NB4 (cell line): ENCODE measurements at regions not wholly inside any gene's neighbourhood (a gene's known extent, or its start where the extent isn't known, plus 50 kb on each side); places are given as distances from the start of the nearest gene placed in this dataset.

Experiments
- DNase-seq: peaks from one replicate; pipeline ENCODE4 v3.0.0; 2010; ENCODE audit warnings: low read depth
- H3K4me3 ChIP-seq: one replicate; pipeline ENCODE4 v1.5.1; 2011; ENCODE audit warnings: mild to moderate bottlenecking, low read depth, low read length, moderate library complexity
- CTCF ChIP-seq: IDR thresholded peaks from one replicate; pipeline ENCODE4 v1.5.1; 2012; ENCODE audit warnings: low read depth, low read length
- MAX ChIP-seq: IDR thresholded peaks from 2 replicates; pipeline ENCODE4 v1.6.1; 2011; ENCODE audit warnings: low read depth, low read length
- MYC ChIP-seq: IDR thresholded peaks from 2 replicates; pipeline ENCODE4 v1.6.1; 2011; ENCODE audit warnings: low read depth, low read length
- POLR2A ChIP-seq: IDR thresholded peaks from 2 replicates; pipeline ENCODE4 v1.6.1; 2011; ENCODE audit warnings: mild to moderate bottlenecking; ENCODE audit not compliant: insufficient read length; ENCODE audit errors: extremely low read depth

GRCh38 chr11:11089805-11090204 lies 232.0 kb upstream of the ZBED5 start:
- DNase-seq = no peak
- TF ChIP-seq POLR2A (no peak), MYC (no peak), MAX (no peak), CTCF (no peak)
- H3K4me3 ChIP-seq = no peak overlapping the region

- TF ChIP-seq MYC (no peak), CTCF (no peak), MAX (no peak), POLR2A (no peak)
- no peak overlapping the region for H3K4me3 ChIP-seq
- no peak for DNase-seq
Observed at GRCh38 chr11:11086979-11087378, 229.1 kb upstream of the ZBED5 start.

- no peak for DNase-seq
- no peak overlapping the region for H3K4me3 ChIP-seq
- TF ChIP-seq MAX (no peak), MYC (no peak), CTCF (no peak), POLR2A (no peak)
Observed at GRCh38 chr11:11085580-11085979, 227.7 kb upstream of the ZBED5 start.

- no peak for DNase-seq
- TF ChIP-seq POLR2A (no peak), CTCF (no peak), MAX (no peak), MYC (no peak)
- no peak overlapping the region for H3K4me3 ChIP-seq
Observed at GRCh38 chr11:11084337-11084736, 226.5 kb upstream of the ZBED5 start.

- H3K4me3 ChIP-seq = no peak overlapping the region
- TF ChIP-seq POLR2A (no peak), MYC (no peak), CTCF (no peak), MAX (no peak)
- DNase-seq = no peak
Observed at GRCh38 chr11:11083441-11083840, 225.6 kb upstream of the ZBED5 start.

GRCh38 chr11:11082646-11083045 lies 224.8 kb upstream of the ZBED5 start:
- H3K4me3 ChIP-seq = no peak overlapping the region
- no peak for DNase-seq
- TF ChIP-seq MYC = no peak
